Testis (tissue), 2 donors: ENCODE measurements at regions not wholly inside any gene's neighbourhood (a gene's known extent, or its start where the extent isn't known, plus 50 kb on each side); places are given as distances from the start of the nearest gene placed in this dataset.

Experiments
- CTCF ChIP-seq, 3 experiments: fragments of 450-650 bp in 2 of 3; fragments of 200-600 bp in 1 of 3; sonication (generic) in 1 of 3; IDR thresholded peaks; one replicate each; pipeline ENCODE4 v1.5.1; 2016 to 2019; ENCODE audit warnings: antibody characterized with exemption in 3 of 3, mild to moderate bottlenecking in 2 of 3, moderate library complexity in 1 of 3
- POLR2A ChIP-seq: fragments of 450-650 bp; IDR thresholded peaks from one replicate; pipeline ENCODE4 v1.6.1; 2017; ENCODE audit warnings: antibody characterized with exemption, mild to moderate bottlenecking, moderate library complexity

- TF ChIP-seq CTCF (IDR thresholded peaks at IDR 0.05): no peak
- no peak for TF ChIP-seq POLR2A
Observed at GRCh38 chr10:20551761-20552160, 345.4 kb downstream of the NEBL start.
